ENCODE measurements at regions not wholly inside any gene's neighbourhood (a gene's known extent, or its start where the extent isn't known, plus 50 kb on each side); places are given as distances from the start of the nearest gene placed in this dataset.

DNA sequence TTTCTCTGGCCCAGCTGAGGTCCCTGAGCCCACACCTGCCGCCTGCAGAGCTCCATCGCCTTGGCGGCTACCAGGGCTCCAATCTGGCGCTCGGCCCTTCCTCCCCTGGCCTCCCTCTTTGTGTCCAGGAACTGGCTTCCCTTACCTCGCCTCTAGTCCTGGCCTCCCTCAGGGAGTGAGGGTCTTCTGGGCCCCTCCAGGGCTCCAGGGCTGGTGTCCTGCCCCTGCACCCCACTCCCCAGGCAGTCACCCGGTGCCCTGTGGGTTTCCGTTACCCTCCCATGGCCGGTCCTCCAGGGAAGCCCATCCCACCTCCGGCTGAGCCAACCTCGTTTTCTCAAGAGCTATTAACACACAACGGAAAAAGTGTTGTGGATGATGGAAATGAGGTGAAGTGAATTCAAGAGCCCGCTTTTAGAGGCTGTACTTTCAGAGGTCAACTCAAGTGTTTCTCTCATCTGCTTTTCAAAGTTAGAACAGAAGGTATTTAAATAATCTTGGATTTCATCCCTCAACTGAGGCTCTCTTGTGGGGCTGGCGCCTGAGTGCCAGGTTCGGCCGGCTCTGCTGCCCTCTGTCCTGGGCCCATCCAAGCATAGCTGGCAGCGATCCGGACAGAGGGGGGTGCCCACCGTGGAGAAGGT lies 131.9 kb downstream of the ASB1 start:
- no peak for DNase-seq

DNA sequence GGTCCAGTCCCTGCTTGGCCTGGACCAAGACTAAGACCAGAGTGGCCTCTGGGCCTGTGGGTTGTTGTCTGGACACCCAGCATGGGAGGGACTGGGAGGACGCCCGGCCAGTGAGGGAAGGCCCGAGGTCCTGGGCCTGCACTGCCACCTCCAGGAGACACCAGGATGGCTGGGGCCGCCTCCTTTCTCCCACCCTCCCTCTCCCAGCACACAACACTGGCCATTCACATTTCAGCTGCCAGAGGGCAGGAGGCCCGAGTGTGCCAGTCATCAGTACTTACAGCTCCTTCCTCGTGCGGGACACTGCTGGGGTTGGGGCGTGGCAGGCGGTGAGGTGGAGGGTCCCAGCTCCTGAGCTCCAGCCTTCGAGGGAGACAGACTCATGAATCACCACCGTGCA lies 133.5 kb downstream of the ASB1 start:
- no peak for DNase-seq

DNA sequence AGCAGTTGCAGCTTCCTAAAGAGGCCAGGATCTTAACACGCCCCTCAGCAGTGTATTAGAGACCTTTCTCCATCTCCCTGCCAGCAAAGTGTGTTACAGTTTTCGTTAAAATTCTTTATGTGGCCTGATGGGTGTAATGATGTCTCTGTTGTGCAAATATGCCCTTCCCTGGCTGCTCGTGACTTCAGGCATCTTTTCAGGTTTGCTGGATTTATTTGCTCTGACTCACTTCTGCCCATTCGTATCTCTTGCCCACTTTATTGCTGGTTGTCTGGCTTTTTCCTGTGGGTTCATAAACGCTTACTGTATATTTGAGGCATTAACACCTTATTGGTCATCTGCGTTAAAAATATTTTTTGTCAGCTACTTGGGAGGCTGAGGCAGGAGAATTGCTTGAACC lies 134.5 kb downstream of the ASB1 start:
- no peak for DNase-seq

DNA sequence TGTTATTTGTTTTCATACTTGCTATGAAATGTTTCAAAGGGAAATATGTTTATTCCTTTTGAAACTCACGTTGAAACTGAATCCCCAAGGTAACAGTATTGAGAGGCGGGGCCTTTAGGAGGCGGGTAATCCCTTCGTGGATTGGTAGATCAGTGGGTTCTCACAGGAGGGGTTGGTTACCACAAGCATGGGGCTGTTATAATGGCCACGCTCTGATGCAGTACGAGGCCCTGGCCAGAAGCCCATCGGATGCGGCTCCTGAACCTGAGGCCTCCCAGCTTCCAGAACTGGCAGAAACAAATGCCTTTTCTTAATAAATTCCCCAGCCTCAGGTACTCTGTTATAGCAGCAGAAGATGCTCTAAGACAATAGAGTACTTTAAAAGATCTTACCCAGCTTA lies 135.7 kb downstream of the ASB1 start:
- DNase-seq = no peak

DNA sequence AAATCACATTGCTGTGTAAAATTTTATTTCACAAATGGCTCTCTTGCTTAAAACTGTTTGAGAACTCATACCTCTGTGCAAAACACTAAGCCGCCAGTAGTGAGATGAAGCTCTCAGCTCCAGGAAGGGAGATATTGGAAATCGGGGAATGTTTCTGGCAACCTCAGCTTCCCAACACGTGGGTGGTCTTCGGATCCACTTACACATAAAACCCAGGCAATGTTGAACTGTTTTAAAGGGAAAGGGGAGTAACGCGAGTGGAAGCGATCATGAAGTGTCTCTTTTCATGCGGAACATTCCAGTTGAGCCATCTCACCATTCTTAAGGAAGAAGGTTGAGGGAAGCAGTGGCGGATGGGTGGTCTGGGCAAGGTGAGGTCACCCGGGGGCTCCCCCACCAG lies 136.8 kb downstream of the ASB1 start:
- no peak for DNase-seq

DNA sequence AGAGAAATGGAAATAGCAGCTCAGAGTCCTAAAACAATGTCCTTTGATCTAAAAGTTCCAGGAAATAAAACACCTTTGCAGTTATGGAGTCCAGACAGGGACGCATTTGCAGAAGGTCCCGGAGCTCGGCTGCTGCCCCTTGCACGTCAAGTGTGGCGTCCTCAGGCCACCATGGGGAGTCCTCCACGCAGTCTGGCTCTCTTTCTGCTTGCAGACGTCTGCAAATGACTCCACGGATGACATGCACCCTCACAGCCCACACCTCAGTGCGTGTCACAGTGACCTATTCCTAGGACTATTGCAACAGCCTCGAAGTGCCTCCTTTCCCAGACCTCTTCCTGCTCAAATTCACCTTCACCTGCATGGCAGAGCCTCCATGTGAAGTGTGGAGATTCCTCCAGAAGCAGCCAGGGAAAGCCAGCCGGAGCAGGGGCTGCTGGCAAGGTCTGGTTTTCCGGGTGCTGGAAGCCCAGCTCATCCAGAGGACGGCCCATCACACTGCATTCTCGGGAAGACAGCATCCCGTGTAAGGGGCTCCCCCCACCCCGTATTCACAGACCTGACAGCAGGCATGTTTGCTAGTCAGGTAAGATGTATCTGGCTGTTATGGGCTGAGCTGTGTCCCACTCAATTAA lies 137.7 kb downstream of the ASB1 start:
- no peak for DNase-seq

DNA sequence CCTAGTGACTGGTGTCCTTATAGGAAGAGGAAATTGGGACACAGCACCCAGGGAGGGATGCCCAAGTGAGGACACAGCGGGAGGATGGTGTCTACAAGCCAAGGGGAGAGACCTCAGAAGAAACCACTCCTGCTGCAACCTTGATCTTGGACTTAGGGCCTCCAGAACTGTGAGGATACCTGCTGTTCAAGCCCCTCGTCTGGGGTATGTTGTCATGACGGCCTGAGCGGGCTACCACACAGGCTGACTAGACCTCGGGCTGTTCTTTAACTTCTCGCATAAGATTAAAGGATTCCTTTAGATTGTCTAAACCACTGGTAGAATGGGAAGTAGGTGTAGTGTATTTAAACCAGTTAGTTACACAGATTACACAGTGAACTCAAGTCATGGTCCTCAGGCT lies 138.3 kb downstream of the ASB1 start:
- DNase-seq = no peak

DNA sequence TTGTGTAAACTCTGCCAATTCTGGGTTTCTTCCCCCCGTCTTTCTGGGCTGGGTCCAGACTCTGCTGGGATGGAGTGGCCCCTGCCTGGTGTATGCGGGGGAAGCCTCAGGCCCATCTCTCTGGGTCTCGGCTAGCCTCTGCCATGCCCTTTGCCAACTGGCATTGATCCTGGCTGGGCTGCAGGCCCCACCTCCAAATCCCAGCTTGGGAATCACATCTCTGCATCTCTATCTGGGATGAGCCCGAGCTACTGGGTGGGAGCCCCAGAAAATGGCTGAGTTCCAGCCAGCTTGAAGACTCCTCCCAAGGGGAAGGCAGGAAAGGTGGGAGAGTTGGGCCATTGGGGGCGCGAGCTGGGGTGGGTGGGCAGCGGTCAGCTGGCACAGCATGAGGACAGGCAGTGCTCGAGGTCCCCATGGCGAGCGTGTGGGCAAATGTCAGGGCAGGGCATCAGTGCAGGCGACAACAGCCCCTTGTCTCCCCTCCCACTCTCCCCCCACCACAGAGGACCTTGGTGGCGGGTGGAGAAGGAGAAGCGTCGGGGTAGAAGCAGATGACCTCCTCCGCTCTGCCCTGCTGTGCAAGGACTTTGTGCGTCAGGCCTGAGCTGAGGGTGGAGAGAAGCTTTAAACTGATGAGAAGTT lies 139.4 kb downstream of the ASB1 start:
- DNase-seq = no peak

DNA sequence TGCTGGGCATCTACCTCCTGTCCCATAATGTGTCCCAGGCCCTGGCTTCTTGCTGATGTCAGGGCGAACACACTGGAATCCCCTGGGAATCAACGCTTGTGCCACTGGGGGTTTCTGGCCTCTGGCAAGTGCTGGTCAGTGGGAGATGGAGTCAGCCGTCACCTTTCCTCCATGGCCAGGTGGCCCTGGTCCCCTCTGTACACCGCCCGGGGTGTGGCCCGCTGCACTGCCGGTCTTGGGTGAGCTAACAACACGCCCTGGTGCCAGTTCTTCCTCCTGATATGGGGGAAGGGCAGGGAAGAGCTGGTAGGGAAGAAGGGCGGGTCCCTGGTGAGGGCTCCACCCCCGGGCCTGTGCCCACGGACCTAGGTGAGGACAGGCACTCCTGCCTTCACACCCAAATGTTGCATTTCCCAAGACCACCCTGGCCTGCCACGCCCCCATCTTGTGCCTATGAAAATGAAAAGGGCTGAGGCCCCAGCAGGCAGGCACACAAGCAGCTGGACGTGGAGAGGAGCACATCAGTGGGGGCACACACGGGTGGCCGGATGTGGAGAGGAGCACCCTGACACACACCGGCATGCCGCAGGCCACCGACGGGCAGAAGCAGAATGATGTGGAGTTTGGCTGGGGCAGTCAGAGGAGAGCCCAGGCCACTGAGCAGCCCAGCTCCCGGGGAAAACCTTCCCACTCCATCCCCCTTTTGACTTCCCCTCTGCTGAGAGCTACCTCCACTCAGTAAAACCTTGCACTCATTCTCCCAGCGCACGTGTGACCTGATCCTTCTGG lies 140.5 kb downstream of the ASB1 start:
- DNase-seq = no peak

DNA sequence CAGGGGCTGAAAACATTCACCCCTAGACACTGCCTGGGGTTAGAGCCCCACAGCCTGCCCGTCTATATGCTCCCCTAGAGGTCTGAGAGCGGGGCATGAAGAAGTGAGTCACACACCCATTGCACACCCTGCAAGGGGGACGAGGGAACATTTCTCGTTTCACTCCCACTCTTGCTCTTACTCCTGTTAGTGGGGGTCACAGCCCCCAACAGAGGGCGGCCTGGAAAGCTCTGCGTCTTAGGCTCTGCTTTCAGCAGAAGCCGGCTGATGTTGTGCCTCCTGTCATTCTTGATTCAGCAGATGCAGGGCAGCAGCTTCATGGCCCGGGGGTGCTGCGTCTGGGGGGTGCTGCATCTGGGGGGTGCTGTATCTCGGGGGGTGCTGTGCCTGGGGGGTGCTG lies 141.3 kb downstream of the ASB1 start:
- DNase-seq = no peak

DNA sequence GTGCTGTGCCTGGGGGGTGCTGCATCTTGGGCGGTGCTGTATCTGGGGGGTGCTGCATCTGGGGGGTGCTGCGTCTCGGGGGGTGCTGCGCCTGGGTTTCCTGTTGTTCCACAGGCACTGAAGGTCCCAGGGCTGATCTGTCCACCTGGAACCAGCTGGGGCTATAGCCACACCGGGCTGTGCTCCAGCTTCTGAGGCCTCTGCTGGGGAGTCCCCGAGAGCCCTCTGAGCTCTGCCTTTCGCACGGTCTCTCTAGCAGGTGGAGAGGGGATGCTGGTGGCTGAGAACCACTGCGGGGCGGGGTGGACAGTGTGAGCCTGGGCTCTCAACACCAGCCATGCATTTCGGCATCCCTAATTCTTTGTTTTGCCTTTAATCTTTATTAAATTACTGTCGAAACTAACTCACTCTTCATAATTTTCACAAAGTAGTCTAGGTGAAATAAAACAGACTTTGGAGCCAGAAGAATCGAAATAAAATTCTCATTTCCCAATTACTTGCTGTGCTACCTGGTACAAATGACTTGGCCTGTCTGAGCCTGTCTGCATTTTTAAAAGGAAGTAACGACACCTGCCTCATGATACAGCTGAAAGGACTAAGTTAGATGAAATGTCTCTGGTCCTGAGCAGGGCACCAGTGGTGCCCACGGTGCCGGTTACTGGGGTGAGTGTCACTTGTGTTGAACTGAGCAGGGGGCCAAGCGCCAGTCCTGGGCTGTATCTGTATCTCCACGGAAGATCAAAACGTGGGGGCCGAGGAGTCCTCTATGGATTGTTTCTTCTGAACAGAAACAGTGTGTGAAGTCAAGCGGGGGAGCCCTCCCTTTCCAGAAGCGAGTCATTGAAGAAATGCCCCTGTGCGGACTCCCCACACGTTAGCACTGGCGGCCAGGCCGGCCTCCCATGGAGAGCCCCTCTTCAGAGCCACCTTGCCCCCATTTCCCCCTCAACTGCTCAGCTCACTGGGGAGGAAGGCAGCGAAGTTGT lies 142.0 kb downstream of the ASB1 start:
- DNase-seq = no peak

DNA sequence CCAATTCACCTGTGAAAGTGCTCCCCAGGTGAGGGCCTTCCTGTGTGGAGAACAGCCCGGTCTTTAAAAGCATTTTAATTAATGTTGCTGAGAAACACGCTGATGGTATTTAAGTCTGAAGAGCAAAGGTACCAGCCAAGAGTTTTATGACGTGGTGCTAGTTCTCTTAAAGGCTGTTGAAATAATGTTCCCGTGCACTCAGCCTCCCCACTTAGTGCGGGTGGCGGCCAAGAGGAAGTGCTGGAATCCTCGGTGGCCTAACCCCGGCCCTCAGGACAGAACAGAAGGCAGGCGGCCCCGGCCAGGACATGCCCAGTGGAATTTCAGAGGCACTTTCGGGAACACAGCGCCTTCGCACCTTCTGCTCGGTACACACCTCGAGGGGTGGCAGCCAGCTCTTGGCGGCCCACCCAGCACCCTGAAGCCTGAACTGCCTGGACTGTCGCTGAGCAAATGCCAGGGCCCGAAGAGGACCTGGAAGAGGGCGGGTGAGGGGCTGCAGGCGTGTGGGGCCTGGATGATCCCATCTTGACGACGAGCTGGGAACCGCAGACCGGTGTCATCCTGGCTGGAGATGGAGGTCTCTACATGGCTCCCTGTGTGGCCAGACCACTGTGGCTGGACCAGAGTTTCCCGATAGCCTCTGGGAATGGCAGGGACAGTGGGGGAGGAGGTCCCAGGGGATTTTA lies 142.9 kb downstream of the ASB1 start:
- DNase-seq = no peak

DNA sequence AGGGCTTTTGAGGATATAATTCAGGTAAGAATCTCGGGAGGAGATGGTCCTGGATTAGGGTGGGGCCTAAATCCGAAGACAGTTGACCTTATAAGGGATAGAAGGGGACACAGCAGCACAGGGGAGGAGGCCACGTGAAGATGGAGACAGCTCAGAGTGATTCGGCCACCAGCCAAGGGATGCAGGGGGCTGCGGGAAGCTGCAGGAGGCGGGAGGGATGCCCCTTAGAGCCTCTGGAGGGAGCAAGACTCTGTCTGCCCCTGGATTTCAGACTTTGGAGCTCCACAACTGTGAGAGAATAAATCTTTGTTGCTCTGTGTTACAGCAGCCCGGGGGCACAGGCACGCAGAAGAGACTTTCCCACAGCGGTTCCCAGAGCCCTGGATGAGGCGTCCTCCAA lies 143.7 kb downstream of the ASB1 start:
- no peak for DNase-seq

DNA sequence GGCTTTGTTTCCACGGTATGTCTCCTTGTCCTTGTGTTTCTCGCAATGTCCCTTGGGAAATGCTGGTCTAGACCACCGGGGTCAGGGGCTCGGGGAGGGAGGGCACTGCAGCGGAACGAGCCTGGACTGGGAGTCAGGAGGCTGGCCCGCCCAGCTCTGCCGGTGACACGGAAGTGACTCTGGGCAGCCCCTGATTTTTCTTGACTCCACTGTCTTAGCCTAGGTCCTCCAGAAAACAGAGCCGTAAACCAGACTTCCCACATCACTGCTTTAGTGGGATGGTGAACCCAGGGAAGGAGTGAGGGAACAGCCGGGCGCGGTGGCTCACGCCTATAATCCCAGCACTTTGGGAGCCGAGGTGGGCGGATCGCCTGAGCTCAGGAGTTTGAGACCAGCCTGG lies 144.2 kb downstream of the ASB1 start:
- DNase-seq = no peak

DNA sequence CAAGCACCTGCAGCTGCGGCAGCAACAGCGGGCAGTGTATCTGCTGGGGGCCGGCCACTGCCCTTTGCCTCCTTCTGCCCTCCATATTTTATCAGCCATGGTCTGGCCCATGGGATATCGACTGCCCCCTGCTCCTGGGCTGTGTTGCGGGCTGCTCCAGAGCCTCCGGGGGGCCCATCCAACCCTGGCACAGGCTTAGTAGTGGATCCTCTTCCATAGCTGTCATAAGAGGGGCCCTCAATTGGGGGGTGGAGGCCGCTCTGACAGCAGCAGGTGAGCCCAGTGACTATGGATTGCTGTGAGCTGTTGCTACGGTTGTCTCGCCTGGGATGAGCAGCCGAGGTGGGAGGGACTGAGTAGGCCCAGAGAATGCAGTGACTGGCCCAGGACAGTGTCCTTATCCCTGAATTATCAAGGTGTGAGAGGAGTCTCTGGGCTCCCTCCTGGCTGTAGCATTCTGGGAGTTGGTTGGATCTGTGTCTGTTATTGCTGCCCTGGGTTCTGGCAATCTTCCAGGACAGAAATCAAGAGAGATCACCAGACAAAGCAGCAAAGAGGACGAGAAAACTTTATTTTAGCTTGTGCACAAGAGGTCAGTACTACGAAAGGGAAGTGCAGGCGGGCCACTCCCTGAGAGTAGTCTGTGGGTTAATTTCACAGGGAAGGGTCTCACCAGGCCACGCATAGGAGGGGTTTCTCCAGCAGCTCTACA lies 145.1 kb downstream of the ASB1 start:
- no peak for DNase-seq

DNA sequence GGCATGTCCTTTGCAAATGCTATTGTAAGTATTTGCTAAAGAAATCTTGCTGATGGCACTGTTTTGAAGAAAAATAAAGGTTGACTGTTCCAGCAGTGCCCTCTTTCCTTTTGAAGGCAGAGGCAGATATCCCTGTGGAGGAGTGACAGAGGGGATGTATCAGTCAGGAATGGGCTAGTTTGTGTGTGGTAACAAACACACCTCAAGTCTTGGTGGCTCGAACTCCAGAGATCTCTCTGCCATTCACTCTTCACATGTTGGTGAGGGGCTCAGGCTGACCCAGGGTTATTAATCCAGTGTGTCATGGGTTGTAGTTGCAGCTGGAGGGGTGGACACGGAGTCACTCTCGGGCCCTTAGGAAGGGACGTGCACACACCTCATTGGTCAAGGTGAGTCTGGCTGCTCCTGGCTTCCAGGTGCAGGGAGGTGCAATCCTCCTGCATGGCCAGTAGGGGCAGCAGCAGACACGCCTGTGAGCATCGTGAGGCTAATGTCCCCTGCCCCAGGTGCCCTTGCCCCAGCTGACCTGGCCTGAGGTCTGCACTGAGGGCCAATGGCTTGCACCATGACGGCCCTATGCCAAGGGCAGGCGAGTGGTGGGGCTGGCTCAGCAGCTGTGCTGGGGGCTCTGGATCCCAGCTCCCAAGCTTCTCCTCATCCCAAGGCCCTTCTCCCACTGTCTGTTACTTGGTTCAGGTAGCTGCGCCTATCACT lies 146.5 kb downstream of the ASB1 start:
- DNase-seq = no peak

DNA sequence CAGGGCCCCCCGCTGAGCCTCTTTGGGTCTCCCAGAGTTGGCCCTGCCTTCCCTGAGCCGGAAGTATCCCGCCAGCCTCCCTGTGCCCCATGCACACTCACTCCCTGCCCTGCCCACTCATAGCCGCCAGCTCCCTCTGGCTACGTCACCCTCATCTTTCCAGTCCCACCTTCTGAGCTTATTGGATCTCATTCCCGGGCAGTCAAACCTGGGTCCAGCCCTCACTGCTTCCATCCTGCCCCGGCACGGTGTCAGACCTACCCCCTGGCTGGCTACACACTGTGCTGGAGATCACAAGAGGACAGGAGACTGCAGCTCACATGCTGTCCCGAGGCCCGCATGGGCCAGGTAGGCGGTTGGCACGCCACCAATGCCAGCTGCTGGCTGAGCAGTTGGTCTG lies 147.2 kb downstream of the ASB1 start:
- DNase-seq = no peak

DNA sequence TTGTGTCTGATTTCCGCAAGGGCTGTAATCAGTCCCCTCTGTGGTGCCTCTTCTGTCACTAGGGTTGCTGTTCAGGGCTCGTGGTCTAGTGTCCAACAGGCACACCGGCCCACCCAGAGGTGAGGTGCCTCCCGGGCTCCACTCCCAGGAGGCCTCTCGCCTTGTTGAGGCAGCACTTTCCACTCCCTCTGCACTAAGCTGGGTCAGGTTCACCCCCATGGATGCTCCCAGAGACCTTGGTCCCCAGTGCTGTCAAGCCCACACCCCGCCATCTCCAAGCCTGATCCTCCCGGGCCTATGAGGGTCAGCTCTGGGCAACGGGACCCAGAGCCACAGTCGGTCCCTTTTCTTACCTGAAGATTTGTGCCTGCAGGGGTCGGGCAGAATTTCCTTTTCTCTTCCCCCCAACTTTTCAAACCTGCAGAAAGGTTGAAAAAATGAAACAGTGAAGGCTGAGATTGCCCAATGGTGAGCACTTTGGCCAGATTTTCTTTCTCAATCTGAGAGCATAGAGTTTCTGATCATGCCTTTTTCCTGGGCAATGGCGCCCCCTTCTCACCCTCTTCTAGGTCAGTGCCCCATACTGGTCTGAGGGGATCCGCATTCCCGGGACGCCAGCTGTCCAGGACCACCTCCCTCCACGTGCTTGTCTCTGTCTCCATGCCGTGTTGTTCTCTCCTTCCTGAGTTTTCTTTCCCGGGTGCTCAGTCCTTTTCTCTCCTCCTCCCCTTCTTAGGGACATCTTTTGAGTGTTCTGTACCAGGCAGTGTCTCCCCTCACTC lies 148.0 kb downstream of the ASB1 start:
- no peak for DNase-seq
